ENCODE measurements at regions not wholly inside any gene's neighbourhood (a gene's known extent, or its start where the extent isn't known, plus 50 kb on each side); places are given as distances from the start of the nearest gene placed in this dataset.
"Not testable (repeated sequence)": the region's sequence is repeated elsewhere in the genome, so short reads cannot be mapped to it uniquely, and the experiment has no call there.

GRCh38 chr13:91249370-91249769 lies 98.1 kb upstream of the MIR17HG start:
- no peak for DNase-seq (ENCODE audit: low read depth)

DNA sequence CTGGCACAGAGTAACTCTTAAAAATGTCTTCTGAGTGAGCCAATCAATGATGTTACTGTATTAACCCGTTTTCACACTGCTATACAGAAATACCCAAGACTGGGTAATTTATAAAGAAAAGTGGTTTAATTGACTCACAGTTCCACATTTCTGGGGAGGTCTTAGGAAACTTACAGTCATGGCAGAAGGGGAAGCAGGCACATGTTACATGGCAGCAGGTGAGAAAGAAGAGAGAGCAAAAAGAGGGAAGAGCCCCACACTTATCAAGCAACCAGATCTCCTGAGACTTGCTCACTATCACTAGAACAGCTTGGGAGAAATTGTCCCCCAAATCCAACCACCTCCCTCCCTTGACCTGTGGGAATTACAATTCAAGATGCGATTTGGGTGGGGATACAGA lies 97.6 kb upstream of the MIR17HG start:
- DNase-seq (ENCODE audit: low read depth), result no peak

GRCh38 chr13:91251573-91251972 lies 95.9 kb upstream of the MIR17HG start:
- DNase-seq (ENCODE audit: low read depth), result not testable (repeated sequence)

- no peak for DNase-seq (ENCODE audit: low read depth)
These were observed 83.0 kb upstream of the MIR17HG start for GRCh38 chr13:91264484-91264883.

GRCh38 chr13:91269237-91269636 lies 78.2 kb upstream of the MIR17HG start:
- no peak for DNase-seq (ENCODE audit: low read depth)

DNA sequence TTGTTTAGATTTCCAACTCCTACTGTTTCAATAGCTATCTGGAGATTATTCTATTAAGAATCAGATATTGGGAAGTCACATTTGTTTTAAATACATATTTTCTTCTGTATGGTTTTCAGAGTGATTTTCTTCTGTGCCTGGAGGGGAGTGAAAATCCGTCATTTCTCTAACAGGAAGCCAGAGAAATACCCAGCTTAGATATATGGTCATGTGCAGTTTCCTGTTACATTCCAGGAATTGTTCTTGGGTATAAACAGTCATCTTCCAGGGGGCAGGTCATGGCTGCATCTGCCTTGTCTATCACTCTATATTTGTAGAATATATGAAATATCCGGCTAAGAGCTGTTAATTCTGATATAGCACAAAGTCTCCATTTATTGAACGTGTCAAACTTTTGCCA lies 77.5 kb upstream of the MIR17HG start:
- no peak for DNase-seq (ENCODE audit: low read depth)

GRCh38 chr13:91272235-91272777 lies 75.2 kb upstream of the MIR17HG start:
- no peak for DNase-seq (ENCODE audit: low read depth)

GRCh38 chr13:91273675-91274074 lies 73.8 kb upstream of the MIR17HG start:
- DNase-seq (ENCODE audit: low read depth), result no peak

DNA sequence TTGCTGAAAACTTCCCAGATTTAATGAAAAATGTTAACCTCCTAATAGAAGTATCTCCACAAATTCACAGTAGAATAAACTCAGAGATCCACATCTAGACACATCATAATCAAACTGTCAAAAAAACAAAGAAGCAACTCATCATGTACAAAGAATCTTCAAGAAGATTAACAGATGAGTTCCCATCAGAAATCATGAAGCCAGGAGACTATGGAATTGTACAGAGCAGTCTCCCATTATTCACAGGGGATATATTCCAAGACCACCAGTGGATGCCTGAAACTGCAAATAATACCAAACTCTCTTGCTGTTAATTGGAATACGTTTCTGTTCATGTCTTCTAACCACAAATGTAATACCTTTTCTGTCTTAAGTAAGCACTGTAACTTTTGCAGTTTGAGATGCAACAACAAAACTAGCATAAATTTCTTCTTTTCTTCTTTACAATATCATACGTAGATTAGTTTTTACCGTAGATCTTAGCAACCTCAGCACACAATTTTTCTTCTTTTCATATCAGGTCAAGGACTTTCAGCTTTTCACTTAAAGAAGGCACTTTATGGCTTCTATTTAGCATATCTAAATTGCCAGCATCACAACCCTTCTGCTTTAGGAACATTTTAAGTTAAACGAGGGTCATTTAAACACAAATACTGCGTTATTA lies 70.3 kb upstream of the MIR17HG start:
- no peak for DNase-seq (ENCODE audit: low read depth)

- no peak for DNase-seq (ENCODE audit: low read depth)
These were observed 69.2 kb upstream of the MIR17HG start for GRCh38 chr13:91278291-91278690.

DNA sequence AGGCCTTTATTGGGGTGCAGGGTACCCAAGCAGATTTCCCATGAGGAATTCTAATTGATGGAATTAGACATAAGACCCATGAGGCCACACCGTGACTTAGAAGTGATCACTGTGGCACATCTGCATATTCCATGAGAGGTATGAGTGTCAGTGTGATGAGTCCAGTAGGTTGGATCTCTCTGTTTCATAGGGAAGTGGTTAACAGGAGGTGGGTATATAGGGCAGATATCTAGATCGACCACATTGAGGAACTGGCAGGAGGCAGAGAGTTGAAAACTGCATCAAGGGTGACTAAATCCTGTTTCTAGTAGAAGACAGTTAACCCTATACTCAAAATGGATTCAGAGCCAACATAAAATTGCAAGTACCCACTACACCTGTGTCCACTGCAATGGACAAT lies 68.6 kb upstream of the MIR17HG start:
- DNase-seq (ENCODE audit: low read depth), result no peak

DNA sequence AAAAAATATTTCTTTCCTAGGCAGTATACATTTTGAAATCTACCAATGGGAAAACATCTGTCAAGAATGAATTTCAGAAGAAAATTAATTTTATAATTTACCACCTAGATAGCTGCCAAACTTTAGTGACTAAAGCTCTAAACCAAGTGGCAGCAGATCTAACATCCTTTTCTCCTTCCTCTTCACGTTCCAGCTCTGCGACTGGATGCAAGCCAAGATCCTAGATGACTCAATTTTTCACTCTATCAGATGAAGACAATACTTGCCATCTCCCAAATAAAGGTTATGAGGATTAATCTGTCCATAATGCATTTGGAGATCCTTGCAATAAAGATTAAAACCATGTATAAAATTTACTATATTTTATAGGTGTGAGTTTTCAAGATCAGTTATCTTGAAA lies 66.7 kb upstream of the MIR17HG start:
- no peak for DNase-seq (ENCODE audit: low read depth)

DNA sequence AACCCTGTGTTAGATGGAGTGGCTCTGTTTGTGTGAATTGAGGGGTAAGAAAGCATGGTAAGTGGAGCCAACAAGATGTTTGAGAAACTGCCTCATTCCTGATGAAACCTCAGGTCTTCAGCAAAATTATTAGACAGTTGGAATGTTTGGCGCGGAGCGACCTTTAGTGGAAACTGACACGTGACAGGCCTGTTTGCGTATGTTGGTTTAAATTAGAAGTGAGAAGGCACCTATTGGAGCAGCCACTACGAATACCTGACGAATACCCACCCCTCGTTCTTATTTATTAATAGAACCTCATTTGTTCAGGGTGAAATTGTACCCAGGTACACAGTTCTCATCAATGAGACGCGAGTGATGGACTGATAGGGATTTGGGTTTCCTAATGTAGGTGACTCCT lies 63.2 kb upstream of the MIR17HG start:
- no peak for DNase-seq (ENCODE audit: low read depth)

DNA sequence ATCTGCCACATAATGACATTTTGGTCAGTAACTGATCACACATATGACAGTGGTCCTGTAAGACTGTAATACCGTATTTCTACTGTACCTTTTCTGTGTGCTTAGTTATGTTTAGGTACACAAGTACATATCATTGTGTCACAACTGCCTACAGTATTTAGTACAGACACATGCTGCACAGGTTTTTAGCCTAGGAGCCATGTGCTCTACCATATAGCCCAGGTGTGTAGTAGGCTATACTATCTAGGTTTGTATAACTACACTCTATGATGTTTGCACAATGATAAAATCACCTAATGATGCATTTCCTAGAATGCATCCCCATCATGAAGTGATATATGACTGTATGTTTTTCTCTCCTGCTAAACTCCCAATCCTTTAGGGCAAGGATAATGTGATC lies 61.2 kb upstream of the MIR17HG start:
- DNase-seq (ENCODE audit: low read depth), result no peak

DNA sequence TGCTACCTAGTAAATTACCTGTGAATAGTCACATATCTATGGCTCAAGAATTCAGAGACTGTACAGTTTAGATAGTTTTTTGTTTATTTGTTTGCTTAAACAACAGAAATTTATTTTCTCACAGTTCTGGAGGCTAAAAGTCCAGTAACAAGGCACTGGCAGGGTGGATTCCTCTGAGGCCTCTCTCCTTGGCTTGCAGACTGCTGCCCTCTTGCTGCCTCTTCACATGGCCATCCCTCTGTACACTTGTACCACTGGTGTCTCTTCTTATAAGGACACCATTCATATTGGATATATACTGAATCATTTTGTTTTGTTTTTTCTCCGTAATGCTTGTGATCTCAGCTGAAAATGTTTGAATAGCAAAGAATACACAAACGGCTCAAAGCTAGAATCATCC lies 56.4 kb upstream of the MIR17HG start:
- no peak for DNase-seq (ENCODE audit: low read depth)

- no peak for DNase-seq (ENCODE audit: low read depth)
These were observed 54.8 kb upstream of the MIR17HG start for GRCh38 chr13:91292630-91293221.

GRCh38 chr13:91295712-91296410 lies 51.6 kb upstream of the MIR17HG start:
- no peak for DNase-seq (ENCODE audit: low read depth)

- DNase-seq (ENCODE audit: low read depth), result no peak
These were observed 50.0 kb upstream of the MIR17HG start for GRCh38 chr13:91297503-91297902.

Measured in forelimb muscle (tissue), 1 donor.